ENCODE measurements at regions not wholly inside any gene's neighbourhood (a gene's known extent, or its start where the extent isn't known, plus 50 kb on each side); places are given as distances from the start of the nearest gene placed in this dataset.

GRCh38 chr1:68994096-68994495 is 497.2 kb upstream of the DEPDC1 start:
- in situ Hi-C loops (cut with MboI; ENCODE audit: low sequenced_read_pairs in 4 of 4), result no loop called here

GRCh38 chr1:69016468-69016867 is 519.6 kb upstream of the DEPDC1 start:
- Histone ChIP-seq H3K36me3 (no peaks in the 10 kb centered on the region), H3K4me1 (no peaks in the 10 kb centered on the region), H3K4me3 (no peak overlapping the region), H3K27me3 (no peaks in the 10 kb centered on the region), H3K9me3 (no peaks in the 10 kb centered on the region), H3K27ac (no peak overlapping the region)
- no peak for TF ChIP-seq CTCF (IDR thresholded peaks at IDR 0.05 in 4 of 5, conservative IDR thresholded peaks at IDR 0.05 in 1 of 5)
- TF ChIP-seq POLR2A (IDR thresholded peaks at IDR 0.05), result no peak
- intact Hi-C loops (cut with DNase I; ENCODE audit: low total_unique reads) (no loop called here), in situ Hi-C loops (cut with MboI; ENCODE audit: low sequenced_read_pairs in 4 of 4) (no loop called here)
- DNase-seq, result no peak
- ATAC-seq, result no peak

More at GRCh38 chr1:68994096-68994495, 497.2 kb upstream of the DEPDC1 start:
- intact Hi-C loops (cut with DNase I; ENCODE audit: low total_unique reads), result no loop called here
- H3K27ac ChIP-seq, result no peak overlapping the region
- H3K4me1 ChIP-seq, result no peaks in the 10 kb centered on the region
- H3K36me3 ChIP-seq, result no peaks in the 10 kb centered on the region
- H3K4me3 ChIP-seq, result no peak overlapping the region
- no peaks in the 10 kb centered on the region for H3K27me3 ChIP-seq
- ATAC-seq (no peak), DNase-seq (no peak)
- no peak for TF ChIP-seq POLR2A (IDR thresholded peaks at IDR 0.05)
- TF ChIP-seq CTCF (IDR thresholded peaks at IDR 0.05 in 4 of 5, conservative IDR thresholded peaks at IDR 0.05 in 1 of 5), result no peak
- H3K9me3 ChIP-seq, result no peaks in the 10 kb centered on the region

GRCh38 chr1:69029649-69030048 is 532.8 kb upstream of the DEPDC1 start:
- TF ChIP-seq POLR2A (IDR thresholded peaks at IDR 0.05), result no peak
- TF ChIP-seq CTCF (IDR thresholded peaks at IDR 0.05 in 4 of 5, conservative IDR thresholded peaks at IDR 0.05 in 1 of 5), result no peak
- intact Hi-C loops (cut with DNase I; ENCODE audit: low total_unique reads) (no loop called here), in situ Hi-C loops (cut with MboI; ENCODE audit: low sequenced_read_pairs in 4 of 4) (no loop called here)
- Histone ChIP-seq H3K4me3 (no peak overlapping the region), H3K36me3 (no peaks in the 10 kb centered on the region), H3K27me3 (no peaks in the 10 kb centered on the region), H3K27ac (no peak overlapping the region), H3K4me1 (no peaks in the 10 kb centered on the region), H3K9me3 (no peaks in the 10 kb centered on the region)
- ATAC-seq (no peak), DNase-seq (no peak)

- intact Hi-C loops (cut with DNase I; ENCODE audit: low total_unique reads), result no loop called here
Measured at GRCh38 chr1:69038379-69038778, 529.3 kb upstream of the LRRC7 start.

More at GRCh38 chr1:69038379-69038778, 529.3 kb upstream of the LRRC7 start:
- no peaks in the 10 kb centered on the region for H3K9me3 ChIP-seq
- H3K4me1 ChIP-seq, result no peaks in the 10 kb centered on the region
- DNase-seq, result no peak
- no peak overlapping the region for H3K27ac ChIP-seq
- in situ Hi-C loops (cut with MboI; ENCODE audit: low sequenced_read_pairs in 4 of 4), result no loop called here
- H3K4me3 ChIP-seq, result no peak overlapping the region
- TF ChIP-seq POLR2A (IDR thresholded peaks at IDR 0.05) (no peak), CTCF (IDR thresholded peaks at IDR 0.05 in 4 of 5, conservative IDR thresholded peaks at IDR 0.05 in 1 of 5) (no peak)
- no peaks in the 10 kb centered on the region for H3K27me3 ChIP-seq
- no peaks in the 10 kb centered on the region for H3K36me3 ChIP-seq
- ATAC-seq, result no peak

All from gastrocnemius medialis (tissue), 4 donors.